SK-N-SH treated with all-trans-retinoic acid at 6 μM for 48 hours (cell line): ENCODE measurements at regions not wholly inside any gene's neighbourhood (a gene's known extent, or its start where the extent isn't known, plus 50 kb on each side); places are given as distances from the start of the nearest gene placed in this dataset.

Source experiments
- ATAC-seq: fragments of 200-7000 bp; cut with Tn5 transposase; 3 replicates; pipeline ENCODE4 v1.9.1; 2020; ENCODE audit warnings: mild to moderate bottlenecking, moderate library complexity
- ARNTL ChIP-seq: fragments of 450-650 bp; formaldehyde crosslinking; IDR thresholded peaks from 2 replicates; pipeline ENCODE4 v1.5.0; 2020; ENCODE audit warnings: low read depth, mild to moderate bottlenecking, moderate library complexity, borderline replicate concordance
- BACH2 ChIP-seq: fragments of 250-450 bp; sonication (Bioruptor Pico); IDR thresholded peaks from 2 replicates; pipeline ENCODE4 v1.9.0; 2021; ENCODE audit warnings: mild to moderate bottlenecking, borderline replicate concordance
- CSDC2 ChIP-seq: fragments of 250-450 bp; sonication (Bioruptor Pico); IDR thresholded peaks from 2 replicates; pipeline ENCODE4 v1.5.0; 2020; ENCODE audit warnings: mild to moderate bottlenecking, moderate library complexity
- ESRRG ChIP-seq: fragments of 250-450 bp; sonication (Bioruptor Pico); IDR thresholded peaks from 2 replicates; pipeline ENCODE4 v1.6.1; 2021; ENCODE audit warnings: mild to moderate bottlenecking
- GLIS3 ChIP-seq: fragments of 250-450 bp; sonication (Bioruptor Pico); IDR thresholded peaks from 2 replicates; pipeline ENCODE4 v1.5.0; 2020; ENCODE audit warnings: mild to moderate bottlenecking, moderate library complexity
- ISL1 ChIP-seq: fragments of 250-450 bp; sonication (Bioruptor Pico); IDR thresholded peaks from 2 replicates; pipeline ENCODE4 v2.1.2; 2022; ENCODE audit warnings: mild to moderate bottlenecking, moderate library complexity
- OSR1 ChIP-seq: fragments of 250-450 bp; sonication (Bioruptor Pico); IDR thresholded peaks from 2 replicates; pipeline ENCODE4 v1.8.0; 2022; ENCODE audit warnings: moderate library complexity, mild to moderate bottlenecking, inconsistent platforms
- PPARA ChIP-seq: fragments of 250-450 bp; sonication (Bioruptor Pico); IDR thresholded peaks from 2 replicates; pipeline ENCODE4 v1.5.0; 2020; ENCODE audit warnings: mild to moderate bottlenecking, borderline replicate concordance
- RARB ChIP-seq: fragments of 250-450 bp; sonication (Bioruptor Pico); IDR thresholded peaks from 2 replicates; pipeline ENCODE4 v1.8.0; 2021; ENCODE audit warnings: mild to moderate bottlenecking, moderate library complexity
- SNAI2 ChIP-seq: fragments of 250-450 bp; sonication (Bioruptor Pico); IDR thresholded peaks from 2 replicates; pipeline ENCODE4 v1.5.0; 2020; ENCODE audit warnings: mild to moderate bottlenecking, moderate library complexity
- TCF4 ChIP-seq: fragments of 250-450 bp; sonication (Bioruptor Pico); IDR thresholded peaks from 2 replicates; pipeline ENCODE4 v1.8.0; 2021; ENCODE audit warnings: mild to moderate bottlenecking, moderate library complexity, borderline replicate concordance
- TOX ChIP-seq: fragments of 250-450 bp; sonication (Bioruptor Pico); IDR thresholded peaks from 2 replicates; pipeline ENCODE4 v1.8.0; 2021; ENCODE audit warnings: mild to moderate bottlenecking, moderate library complexity, borderline replicate concordance
- ZC3H10 ChIP-seq: fragments of 250-450 bp; sonication (Bioruptor Pico); IDR thresholded peaks from 2 replicates; pipeline ENCODE4 v1.5.1; 2021; ENCODE audit warnings: mild to moderate bottlenecking, moderate library complexity
- ZFP3 ChIP-seq: fragments of 250-450 bp; sonication (Bioruptor Pico); IDR thresholded peaks from 2 replicates; pipeline ENCODE4 v1.5.0; 2020; ENCODE audit warnings: mild to moderate bottlenecking, moderate library complexity
- ZFP30 ChIP-seq: fragments of 450-650 bp; formaldehyde crosslinking; IDR thresholded peaks from 2 replicates; pipeline ENCODE4 v1.5.0; 2022; ENCODE audit warnings: mild to moderate bottlenecking, moderate library complexity
- ZNF565 ChIP-seq: fragments of 450-650 bp; formaldehyde crosslinking; conservative IDR thresholded peaks from 2 replicates; pipeline ENCODE4 v1.5.0; 2020; ENCODE audit warnings: low read depth, mild to moderate bottlenecking, moderate library complexity
- ZNF70 ChIP-seq: fragments of 450-650 bp; formaldehyde crosslinking; IDR thresholded peaks from 2 replicates; pipeline ENCODE4 v1.5.0; 2020; ENCODE audit warnings: mild to moderate bottlenecking, moderate library complexity
- TF ChIP-seq, protein P1 (sequence below): fragments of 250-450 bp; sonication (Bioruptor Pico); IDR thresholded peaks from 2 replicates; pipeline ENCODE4 v1.8.0; 2021; ENCODE audit warnings: low read depth, mild to moderate bottlenecking, moderate library complexity, borderline replicate concordance
- TF ChIP-seq, protein P2 (sequence below): fragments of 250-450 bp; sonication (Bioruptor Pico); IDR thresholded peaks from 2 replicates; pipeline ENCODE4 v1.5.1; 2020; ENCODE audit warnings: low read depth, mild to moderate bottlenecking, moderate library complexity
- TF ChIP-seq, protein P3 (sequence below): fragments of 250-450 bp; sonication (Bioruptor Pico); IDR thresholded peaks from 2 replicates; pipeline ENCODE4 v1.5.0; 2020; ENCODE audit warnings: mild to moderate bottlenecking, moderate library complexity
- TF ChIP-seq, protein P4 (sequence below): fragments of 250-450 bp; sonication (Bioruptor Pico); IDR thresholded peaks from 2 replicates; pipeline ENCODE4 v1.8.0; 2020; ENCODE audit warnings: mild to moderate bottlenecking, moderate library complexity, borderline replicate concordance

DNA sequence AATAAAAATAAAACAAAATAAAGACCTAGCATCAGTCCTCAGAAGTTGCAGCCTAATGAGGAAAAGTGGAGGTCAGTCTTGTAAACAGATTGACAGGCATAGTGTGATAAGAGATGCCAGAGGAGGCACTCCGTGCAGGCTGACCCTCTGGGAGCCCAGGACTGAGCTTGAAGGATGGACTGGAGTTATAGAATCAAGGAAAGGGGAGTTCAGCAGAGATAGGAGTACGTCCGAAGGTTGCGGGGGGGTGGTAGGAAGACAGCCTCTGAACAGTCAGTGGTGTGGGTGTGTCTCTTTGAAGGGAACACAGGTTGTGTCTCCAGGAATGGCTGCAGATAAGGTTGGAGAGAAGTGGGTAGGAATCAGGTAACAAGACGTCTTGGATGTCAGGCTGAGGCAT is 126.1 kb upstream of the CPEB4 start (continued):
- TF ChIP-seq GLIS3 (CRISPR knock-in tag): no peak

DNA sequence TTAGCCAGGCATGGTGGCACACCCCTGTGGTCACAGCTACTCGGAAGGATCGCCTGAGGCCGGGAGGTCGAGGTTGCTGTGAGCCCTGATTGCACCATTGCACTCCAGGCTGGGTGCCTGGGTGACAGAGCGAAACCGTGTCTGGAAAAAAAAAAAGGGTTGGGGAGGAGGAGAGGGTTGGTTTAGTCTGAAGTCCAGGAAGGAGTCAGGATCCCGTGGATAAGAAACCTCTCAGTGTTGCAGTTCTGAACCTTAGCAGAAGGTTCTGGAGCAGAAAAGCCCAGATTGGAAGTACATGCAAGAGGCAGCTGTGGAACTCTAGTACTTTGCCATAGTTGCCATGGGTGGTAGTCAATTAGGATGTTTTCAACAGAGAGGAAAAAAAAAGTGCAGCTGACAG is 125.2 kb upstream of the CPEB4 start:
- TF ChIP-seq GLIS3 (CRISPR knock-in tag) (no peak), ZNF70 (CRISPR knock-in tag) (no peak), SNAI2 (no peak), TCF4 (CRISPR knock-in tag) (no peak), OSR1 (CRISPR knock-in tag) (no peak), ZFP30 (CRISPR knock-in tag) (no peak)
- TF ChIP-seq, protein P1, sequence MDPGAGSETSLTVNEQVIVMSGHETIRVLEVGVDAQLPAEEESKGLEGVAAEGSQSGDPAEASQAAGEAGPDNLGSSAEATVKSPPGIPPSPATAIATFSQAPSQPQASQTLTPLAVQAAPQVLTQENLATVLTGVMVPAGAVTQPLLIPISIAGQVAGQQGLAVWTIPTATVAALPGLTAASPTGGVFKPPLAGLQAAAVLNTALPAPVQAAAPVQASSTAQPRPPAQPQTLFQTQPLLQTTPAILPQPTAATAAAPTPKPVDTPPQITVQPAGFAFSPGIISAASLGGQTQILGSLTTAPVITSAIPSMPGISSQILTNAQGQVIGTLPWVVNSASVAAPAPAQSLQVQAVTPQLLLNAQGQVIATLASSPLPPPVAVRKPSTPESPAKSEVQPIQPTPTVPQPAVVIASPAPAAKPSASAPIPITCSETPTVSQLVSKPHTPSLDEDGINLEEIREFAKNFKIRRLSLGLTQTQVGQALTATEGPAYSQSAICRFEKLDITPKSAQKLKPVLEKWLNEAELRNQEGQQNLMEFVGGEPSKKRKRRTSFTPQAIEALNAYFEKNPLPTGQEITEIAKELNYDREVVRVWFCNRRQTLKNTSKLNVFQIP (CRISPR knock-in tag): no peak
- TF ChIP-seq, protein P2, sequence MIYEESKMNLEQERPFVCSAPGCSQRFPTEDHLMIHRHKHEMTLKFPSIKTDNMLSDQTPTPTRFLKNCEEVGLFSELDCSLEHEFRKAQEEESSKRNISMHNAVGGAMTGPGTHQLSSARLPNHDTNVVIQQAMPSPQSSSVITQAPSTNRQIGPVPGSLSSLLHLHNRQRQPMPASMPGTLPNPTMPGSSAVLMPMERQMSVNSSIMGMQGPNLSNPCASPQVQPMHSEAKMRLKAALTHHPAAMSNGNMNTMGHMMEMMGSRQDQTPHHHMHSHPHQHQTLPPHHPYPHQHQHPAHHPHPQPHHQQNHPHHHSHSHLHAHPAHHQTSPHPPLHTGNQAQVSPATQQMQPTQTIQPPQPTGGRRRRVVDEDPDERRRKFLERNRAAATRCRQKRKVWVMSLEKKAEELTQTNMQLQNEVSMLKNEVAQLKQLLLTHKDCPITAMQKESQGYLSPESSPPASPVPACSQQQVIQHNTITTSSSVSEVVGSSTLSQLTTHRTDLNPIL: no peak
- ATAC-seq: no peak

DNA sequence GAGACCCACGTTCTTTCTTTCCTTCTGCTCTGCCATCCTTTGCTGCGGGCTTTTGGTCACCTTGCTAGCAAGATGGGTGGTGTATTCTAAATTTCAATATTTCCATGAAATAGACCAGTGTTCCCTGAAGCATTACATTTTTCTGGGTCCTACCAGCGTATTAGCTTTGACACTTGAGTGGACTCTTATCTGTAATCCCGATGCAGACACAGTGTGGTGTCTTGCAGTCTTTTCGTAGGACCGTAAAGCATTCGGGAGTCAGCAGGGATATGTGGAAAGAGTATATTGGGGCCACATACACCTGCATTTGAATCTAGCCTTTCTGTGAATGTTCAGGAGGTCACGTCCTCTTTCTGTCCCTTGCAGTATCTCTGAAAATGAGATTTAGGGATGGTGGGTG is 124.7 kb upstream of the CPEB4 start:
- no peak for ATAC-seq
- TF ChIP-seq ZFP30 (CRISPR knock-in tag) (no peak), SNAI2 (no peak), ZC3H10 (no peak), ZNF565 (CRISPR knock-in tag) (no peak), TCF4 (CRISPR knock-in tag) (no peak), ARNTL (CRISPR knock-in tag) (no peak), TOX (no peak), ZNF70 (CRISPR knock-in tag) (no peak)
- TF ChIP-seq, protein P3, sequence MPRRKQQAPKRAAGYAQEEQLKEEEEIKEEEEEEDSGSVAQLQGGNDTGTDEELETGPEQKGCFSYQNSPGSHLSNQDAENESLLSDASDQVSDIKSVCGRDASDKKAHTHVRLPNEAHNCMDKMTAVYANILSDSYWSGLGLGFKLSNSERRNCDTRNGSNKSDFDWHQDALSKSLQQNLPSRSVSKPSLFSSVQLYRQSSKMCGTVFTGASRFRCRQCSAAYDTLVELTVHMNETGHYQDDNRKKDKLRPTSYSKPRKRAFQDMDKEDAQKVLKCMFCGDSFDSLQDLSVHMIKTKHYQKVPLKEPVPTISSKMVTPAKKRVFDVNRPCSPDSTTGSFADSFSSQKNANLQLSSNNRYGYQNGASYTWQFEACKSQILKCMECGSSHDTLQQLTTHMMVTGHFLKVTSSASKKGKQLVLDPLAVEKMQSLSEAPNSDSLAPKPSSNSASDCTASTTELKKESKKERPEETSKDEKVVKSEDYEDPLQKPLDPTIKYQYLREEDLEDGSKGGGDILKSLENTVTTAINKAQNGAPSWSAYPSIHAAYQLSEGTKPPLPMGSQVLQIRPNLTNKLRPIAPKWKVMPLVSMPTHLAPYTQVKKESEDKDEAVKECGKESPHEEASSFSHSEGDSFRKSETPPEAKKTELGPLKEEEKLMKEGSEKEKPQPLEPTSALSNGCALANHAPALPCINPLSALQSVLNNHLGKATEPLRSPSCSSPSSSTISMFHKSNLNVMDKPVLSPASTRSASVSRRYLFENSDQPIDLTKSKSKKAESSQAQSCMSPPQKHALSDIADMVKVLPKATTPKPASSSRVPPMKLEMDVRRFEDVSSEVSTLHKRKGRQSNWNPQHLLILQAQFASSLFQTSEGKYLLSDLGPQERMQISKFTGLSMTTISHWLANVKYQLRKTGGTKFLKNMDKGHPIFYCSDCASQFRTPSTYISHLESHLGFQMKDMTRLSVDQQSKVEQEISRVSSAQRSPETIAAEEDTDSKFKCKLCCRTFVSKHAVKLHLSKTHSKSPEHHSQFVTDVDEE (CRISPR knock-in tag): no peak

DNA sequence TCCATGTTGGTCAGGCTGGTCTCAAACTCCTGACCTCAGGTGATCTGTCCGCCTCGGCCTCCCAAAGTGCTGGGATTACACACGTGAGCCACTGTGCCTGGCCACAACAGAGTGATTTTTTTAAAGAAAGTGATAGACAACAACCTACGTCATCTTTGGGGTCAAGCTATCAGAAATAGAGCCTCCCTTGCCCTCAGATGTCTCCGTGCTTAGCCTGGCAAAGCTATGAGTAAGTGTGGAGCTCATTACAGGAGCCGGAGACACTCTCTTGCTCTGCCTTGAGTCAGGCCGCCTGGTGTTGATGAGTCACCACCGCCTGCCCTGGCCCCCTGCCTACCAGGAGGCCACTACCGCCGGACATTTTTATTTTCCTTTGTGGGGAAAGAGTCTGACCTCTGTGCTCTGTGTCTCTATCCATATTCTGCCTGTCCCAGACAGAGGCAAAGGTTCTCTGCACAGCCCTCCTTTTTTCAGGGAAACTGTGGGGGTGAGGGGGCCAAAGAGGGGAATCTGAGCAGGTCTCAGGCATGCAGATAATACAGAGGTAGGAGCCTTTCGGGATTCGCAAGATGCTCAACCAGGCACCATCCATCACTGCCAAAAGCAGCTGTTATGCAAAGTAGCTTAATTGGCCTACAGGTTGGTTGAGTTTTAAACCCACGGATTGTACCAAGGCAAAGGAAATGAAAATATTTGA is 123.7 kb upstream of the CPEB4 start:
- peak; percentile 69; the same call in 1 of the 2 replicates for TF ChIP-seq CSDC2
- TF ChIP-seq ZNF565 (CRISPR knock-in tag): no peak
- no peak for TF ChIP-seq BACH2 (CRISPR knock-in tag)
- no peak for TF ChIP-seq ZC3H10
- TF ChIP-seq TOX: no peak
- TF ChIP-seq PPARA (CRISPR knock-in tag): no peak
- no peak for TF ChIP-seq TCF4 (CRISPR knock-in tag)
- TF ChIP-seq, protein P4, sequence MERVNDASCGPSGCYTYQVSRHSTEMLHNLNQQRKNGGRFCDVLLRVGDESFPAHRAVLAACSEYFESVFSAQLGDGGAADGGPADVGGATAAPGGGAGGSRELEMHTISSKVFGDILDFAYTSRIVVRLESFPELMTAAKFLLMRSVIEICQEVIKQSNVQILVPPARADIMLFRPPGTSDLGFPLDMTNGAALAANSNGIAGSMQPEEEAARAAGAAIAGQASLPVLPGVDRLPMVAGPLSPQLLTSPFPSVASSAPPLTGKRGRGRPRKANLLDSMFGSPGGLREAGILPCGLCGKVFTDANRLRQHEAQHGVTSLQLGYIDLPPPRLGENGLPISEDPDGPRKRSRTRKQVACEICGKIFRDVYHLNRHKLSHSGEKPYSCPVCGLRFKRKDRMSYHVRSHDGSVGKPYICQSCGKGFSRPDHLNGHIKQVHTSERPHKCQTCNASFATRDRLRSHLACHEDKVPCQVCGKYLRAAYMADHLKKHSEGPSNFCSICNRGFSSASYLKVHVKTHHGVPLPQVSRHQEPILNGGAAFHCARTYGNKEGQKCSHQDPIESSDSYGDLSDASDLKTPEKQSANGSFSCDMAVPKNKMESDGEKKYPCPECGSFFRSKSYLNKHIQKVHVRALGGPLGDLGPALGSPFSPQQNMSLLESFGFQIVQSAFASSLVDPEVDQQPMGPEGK: no peak; the same call in 1 of the 2 replicates
- peak; percentile 31; the same call in 1 of the 2 replicates for TF ChIP-seq ISL1 (CRISPR knock-in tag)
- no peak for TF ChIP-seq OSR1 (CRISPR knock-in tag)
- TF ChIP-seq ZFP3: peak; percentile 63; the same call in 1 of the 2 replicates
- TF ChIP-seq ESRRG (CRISPR knock-in tag): no peak
- TF ChIP-seq, protein P3 (CRISPR knock-in tag): peak; percentile 38; the same call in 1 of the 2 replicates
- no peak for TF ChIP-seq RARB (CRISPR knock-in tag)
- ATAC-seq: peak; percentile 99
